ENCODE measurements at regions not wholly inside any gene's neighbourhood (a gene's known extent, or its start where the extent isn't known, plus 50 kb on each side); places are given as distances from the start of the nearest gene placed in this dataset.

GRCh38 chr7:153938451-153938850 lies 113.7 kb upstream of the DPP6 start:
- DNase-seq (ENCODE audit: low read depth), result no peak
- CTCF ChIA-PET, result no interaction called here
- POLR2A ChIA-PET, result no interaction called here
- Histone ChIP-seq H3K27me3 (ENCODE audit: control insufficient read depth, insufficient read depth, low read length) (no peaks in the 10 kb centered on the region), H3K36me3 (ENCODE audit: control insufficient read depth, insufficient read depth, low read length) (no peaks in the 10 kb centered on the region), H3K4me3 (ENCODE audit: low read depth, low read length) (no peak overlapping the region)
- TF ChIP-seq CTCF (IDR thresholded peaks at IDR 0.05; ENCODE audit: insufficient read depth, low read depth, low read length), result no peak

GRCh38 chr7:153939177-153939576 lies 113.0 kb upstream of the DPP6 start:
- no peaks in the 10 kb centered on the region for H3K27me3 ChIP-seq (ENCODE audit: control insufficient read depth, insufficient read depth, low read length)
- DNase-seq (ENCODE audit: low read depth), result no peak
- ChIA-PET CTCF (no interaction called here), POLR2A (no interaction called here)
- H3K36me3 ChIP-seq (ENCODE audit: control insufficient read depth, insufficient read depth, low read length), result no peaks in the 10 kb centered on the region
- H3K4me3 ChIP-seq (ENCODE audit: low read depth, low read length), result no peak overlapping the region
- no peak for TF ChIP-seq CTCF (IDR thresholded peaks at IDR 0.05; ENCODE audit: insufficient read depth, low read depth, low read length)

GRCh38 chr7:153939654-153940053 lies 112.5 kb upstream of the DPP6 start:
- Histone ChIP-seq H3K27me3 (ENCODE audit: control insufficient read depth, insufficient read depth, low read length) (no peaks in the 10 kb centered on the region), H3K36me3 (ENCODE audit: control insufficient read depth, insufficient read depth, low read length) (no peaks in the 10 kb centered on the region), H3K4me3 (ENCODE audit: low read depth, low read length) (no peak overlapping the region)
- POLR2A ChIA-PET, result no interaction called here
- CTCF ChIA-PET, result no interaction called here
- TF ChIP-seq CTCF (IDR thresholded peaks at IDR 0.05; ENCODE audit: insufficient read depth, low read depth, low read length), result no peak
- no peak for DNase-seq (ENCODE audit: low read depth)

GRCh38 chr7:153941061-153941460 lies 111.1 kb upstream of the DPP6 start:
- TF ChIP-seq CTCF (IDR thresholded peaks at IDR 0.05; ENCODE audit: insufficient read depth, low read depth, low read length), result no peak
- Histone ChIP-seq H3K36me3 (ENCODE audit: control insufficient read depth, insufficient read depth, low read length) (no peaks in the 10 kb centered on the region), H3K27me3 (ENCODE audit: control insufficient read depth, insufficient read depth, low read length) (no peaks in the 10 kb centered on the region), H3K4me3 (ENCODE audit: low read depth, low read length) (no peak overlapping the region)
- CTCF ChIA-PET, result no interaction called here
- POLR2A ChIA-PET, result no interaction called here
- DNase-seq (ENCODE audit: low read depth), result no peak

GRCh38 chr7:153942036-153942435 lies 110.2 kb upstream of the DPP6 start:
- DNase-seq (ENCODE audit: low read depth), result no peak
- ChIA-PET POLR2A (no interaction called here), CTCF (no interaction called here)
- H3K4me3 ChIP-seq (ENCODE audit: low read depth, low read length), result no peak overlapping the region
- no peaks in the 10 kb centered on the region for H3K36me3 ChIP-seq (ENCODE audit: control insufficient read depth, insufficient read depth, low read length)
- H3K27me3 ChIP-seq (ENCODE audit: control insufficient read depth, insufficient read depth, low read length), result no peaks in the 10 kb centered on the region
- no peak for TF ChIP-seq CTCF (IDR thresholded peaks at IDR 0.05; ENCODE audit: insufficient read depth, low read depth, low read length)

All from BJ (cell line).